GM23248 (cell line): ENCODE measurements at regions not wholly inside any gene's neighbourhood (a gene's known extent, or its start where the extent isn't known, plus 50 kb on each side); places are given as distances from the start of the nearest gene placed in this dataset.

Experiments
- EZH2 ChIP-seq: fragments of 200-600 bp; sonication (generic); IDR thresholded peaks from 2 replicates; pipeline ENCODE4 v1.6.1; 2018; ENCODE audit warnings: antibody characterized with exemption, mild to moderate bottlenecking; ENCODE audit not compliant: insufficient read depth, poor library complexity, severe bottlenecking
- EZH2phosphoT487 ChIP-seq: fragments of 200-600 bp; sonication (generic); IDR thresholded peaks from 2 replicates; pipeline ENCODE4 v1.6.1; 2018; ENCODE audit warnings: antibody characterized with exemption, moderate library complexity, mild to moderate bottlenecking, low read depth; ENCODE audit not compliant: insufficient read depth

DNA sequence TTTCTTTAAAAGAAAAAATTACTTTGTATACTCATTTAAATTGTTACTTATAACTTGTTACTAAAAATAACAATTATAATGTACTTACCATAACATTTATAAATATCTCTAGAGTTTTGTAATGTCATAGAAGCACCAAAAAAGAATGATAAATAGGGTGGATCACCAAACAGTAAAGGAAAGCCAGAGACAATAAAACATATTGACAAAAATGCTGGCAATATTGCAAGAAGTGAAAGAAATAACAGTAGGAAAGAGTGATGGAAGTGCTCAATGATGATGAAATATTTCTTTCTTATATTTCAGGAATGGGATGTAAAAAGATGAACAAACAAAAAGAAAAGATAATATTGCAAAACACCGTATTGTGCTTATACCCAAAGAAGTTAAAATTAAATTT is 301.7 kb downstream of the CENPW start:
- no peak for TF ChIP-seq EZH2
- TF ChIP-seq EZH2phosphoT487 = no peak
